ENCODE measurements at regions not wholly inside any gene's neighbourhood (a gene's known extent, or its start where the extent isn't known, plus 50 kb on each side); places are given as distances from the start of the nearest gene placed in this dataset.

DNA sequence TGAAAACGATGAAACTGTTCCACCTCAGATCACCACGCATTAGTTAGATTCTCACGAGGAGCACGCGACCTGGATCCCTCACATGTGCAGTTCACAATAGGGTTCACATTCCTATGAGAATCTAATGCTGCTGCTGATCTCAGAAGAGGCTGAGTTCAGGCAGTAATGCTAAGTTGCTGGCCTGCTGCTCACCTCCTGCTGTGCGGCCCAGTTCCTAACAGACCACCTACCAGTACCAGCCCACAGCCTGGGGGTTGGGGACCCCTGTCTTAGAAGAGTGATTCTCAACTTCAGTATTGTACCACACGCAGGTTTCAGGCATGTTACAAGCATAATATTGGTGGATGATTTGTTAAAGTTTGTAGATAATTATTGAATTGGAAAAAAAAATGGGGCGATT lies 182.7 kb downstream of the BLID start:
- no peak for TF ChIP-seq CTCF (IDR thresholded peaks at IDR 0.05; ENCODE audit: poor library complexity)
- TF ChIP-seq EZH2phosphoT487 (IDR thresholded peaks at IDR 0.05; ENCODE audit: low read depth, severe bottlenecking, unreplicated experiment), result no peak
- TF ChIP-seq EZH2 (IDR thresholded peaks at IDR 0.05; ENCODE audit: borderline replicate concordance), result no peak

All from hepatocyte (in vitro differentiated cells).